GM23248 (cell line): ENCODE measurements at regions not wholly inside any gene's neighbourhood (a gene's known extent, or its start where the extent isn't known, plus 50 kb on each side); places are given as distances from the start of the nearest gene placed in this dataset.

Source experiments
- DNase-seq: peaks from one replicate; pipeline ENCODE4 v3.0.0-alpha.2; 2015
- H2AFZ ChIP-seq: fragments of 200-600 bp; sonication (generic); 2 replicates; pipeline ENCODE4 v1.6.1; 2016; ENCODE audit warnings: antibody characterized with exemption
- H3F3A ChIP-seq: fragments of 200-600 bp; sonication (generic); 2 replicates; pipeline ENCODE4 v1.6.1; 2016; ENCODE audit warnings: mild to moderate bottlenecking, antibody characterized with exemption, mixed run types; ENCODE audit not compliant: insufficient read depth
- H3K27ac ChIP-seq: fragments of 200-600 bp; sonication (generic); 2 replicates; pipeline ENCODE4 v1.5.1; 2016; ENCODE audit warnings: mild to moderate bottlenecking
- H3K27me3 ChIP-seq: fragments of 200-600 bp; sonication (generic); replicated peaks from 2 replicates; pipeline ENCODE4 v1.6.1; 2016; ENCODE audit warnings: mild to moderate bottlenecking; ENCODE audit not compliant: insufficient read depth
- H3K36me3 ChIP-seq: fragments of 200-600 bp; sonication (generic); 2 replicates; pipeline ENCODE4 v1.6.1; 2016; ENCODE audit warnings: low read depth, mild to moderate bottlenecking
- H3K4me1 ChIP-seq: fragments of 200-600 bp; sonication (generic); 2 replicates; pipeline ENCODE4 v1.6.1; 2016; ENCODE audit warnings: mild to moderate bottlenecking; ENCODE audit not compliant: insufficient read depth
- H3K4me2 ChIP-seq: fragments of 200-600 bp; sonication (generic); one replicate; pipeline ENCODE4 v1.6.1; 2016; ENCODE audit warnings: mild to moderate bottlenecking; ENCODE audit not compliant: unreplicated experiment
- H3K4me3 ChIP-seq: fragments of 200-600 bp; sonication (generic); 2 replicates; pipeline ENCODE4 v1.5.1; 2016; ENCODE audit warnings: mild to moderate bottlenecking
- H3K79me2 ChIP-seq: fragments of 200-600 bp; sonication (generic); 2 replicates; pipeline ENCODE4 v1.6.1; 2016; ENCODE audit warnings: mild to moderate bottlenecking; ENCODE audit not compliant: insufficient read depth
- H3K9ac ChIP-seq: fragments of 200-600 bp; sonication (generic); 2 replicates; pipeline ENCODE4 v1.6.1; 2016; ENCODE audit warnings: mild to moderate bottlenecking
- H3K9me2 ChIP-seq: fragments of 200-600 bp; sonication (generic); 2 replicates; pipeline ENCODE4 v1.6.1; 2016; ENCODE audit warnings: mixed run types, mild to moderate bottlenecking, moderate library complexity; ENCODE audit not compliant: insufficient read depth
- H3K9me3 ChIP-seq: fragments of 200-600 bp; sonication (generic); one replicate; pipeline ENCODE4 v1.6.1; 2017; ENCODE audit warnings: low read depth
- H4K20me1 ChIP-seq: fragments of 200-600 bp; sonication (generic); 2 replicates; pipeline ENCODE4 v1.6.0; 2016; ENCODE audit not compliant: insufficient read depth
- EZH2 ChIP-seq: fragments of 200-600 bp; sonication (generic); IDR thresholded peaks from 2 replicates; pipeline ENCODE4 v1.6.1; 2018; ENCODE audit warnings: antibody characterized with exemption, mild to moderate bottlenecking; ENCODE audit not compliant: insufficient read depth, poor library complexity, severe bottlenecking
- EZH2phosphoT487 ChIP-seq: fragments of 200-600 bp; sonication (generic); IDR thresholded peaks from 2 replicates; pipeline ENCODE4 v1.6.1; 2018; ENCODE audit warnings: antibody characterized with exemption, moderate library complexity, mild to moderate bottlenecking, low read depth; ENCODE audit not compliant: insufficient read depth
- WGBS, 2 experiments: methylation state at CpG; one replicate each; pipeline ENCODE4 v1.1.6; 2015 to 2017; ENCODE audit warnings: low lambda C conversion rate in 2 of 2, low coverage in 1 of 2; ENCODE audit errors: missing lambda C conversion rate in 2 of 2; 5-methylcytosine and 5-hydroxymethylcytosine counted together
- in situ Hi-C: fragments of 300-500 bp; cut with MboI; formaldehyde crosslinking; loops from 2 replicates; pipeline ENCODE4 v1.15.0; 2020

DNA sequence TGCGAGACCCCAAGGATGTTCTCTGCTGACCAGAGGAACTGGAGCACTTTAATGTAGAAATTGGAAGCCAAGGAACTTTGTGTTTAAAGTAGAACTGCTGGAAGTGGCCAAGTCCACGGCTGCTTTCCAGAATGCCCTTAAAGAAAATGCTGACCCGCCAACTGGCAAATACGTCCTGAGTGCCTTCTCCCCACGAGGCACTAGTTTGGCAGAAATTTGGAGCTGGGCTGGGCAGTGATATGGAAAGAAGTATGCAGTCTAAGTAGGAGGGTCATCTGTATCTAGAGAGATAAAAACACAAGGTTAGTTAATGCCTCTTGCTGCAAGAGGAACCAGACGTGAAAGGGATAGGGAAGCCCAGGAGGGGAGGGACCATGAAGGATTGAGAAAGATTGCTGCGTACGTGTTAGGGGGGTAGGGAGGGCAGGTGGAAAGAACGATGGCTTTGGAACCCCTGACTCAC lies 59.3 kb upstream of the RFX8 start:
- H3K79me2 ChIP-seq: no peaks in the 10 kb centered on the region
- H3F3A ChIP-seq: no peaks in the 10 kb centered on the region
- WGBS, 2 experiments: 76 to 83% methylated on average over 9 of the region's 9 CpGs
- H3K9me3 ChIP-seq: no peaks in the 10 kb centered on the region
- no peaks in the 10 kb centered on the region for H4K20me1 ChIP-seq
- no peak for TF ChIP-seq EZH2phosphoT487
- TF ChIP-seq EZH2: no peak
- in situ Hi-C loops: no loop called here
- no peak overlapping the region for H3K4me2 ChIP-seq
- H3K4me1 ChIP-seq: no peaks in the 10 kb centered on the region
- no peaks in the 10 kb centered on the region for H3K36me3 ChIP-seq
- H3K27ac ChIP-seq: no peak overlapping the region
- DNase-seq: no peak
- H2AFZ ChIP-seq: no peak overlapping the region
- no peak overlapping the region for H3K9ac ChIP-seq
- no peaks in the 10 kb centered on the region for H3K9me2 ChIP-seq
- no peaks in the 10 kb centered on the region for H3K27me3 ChIP-seq
- no peak overlapping the region for H3K4me3 ChIP-seq

DNA sequence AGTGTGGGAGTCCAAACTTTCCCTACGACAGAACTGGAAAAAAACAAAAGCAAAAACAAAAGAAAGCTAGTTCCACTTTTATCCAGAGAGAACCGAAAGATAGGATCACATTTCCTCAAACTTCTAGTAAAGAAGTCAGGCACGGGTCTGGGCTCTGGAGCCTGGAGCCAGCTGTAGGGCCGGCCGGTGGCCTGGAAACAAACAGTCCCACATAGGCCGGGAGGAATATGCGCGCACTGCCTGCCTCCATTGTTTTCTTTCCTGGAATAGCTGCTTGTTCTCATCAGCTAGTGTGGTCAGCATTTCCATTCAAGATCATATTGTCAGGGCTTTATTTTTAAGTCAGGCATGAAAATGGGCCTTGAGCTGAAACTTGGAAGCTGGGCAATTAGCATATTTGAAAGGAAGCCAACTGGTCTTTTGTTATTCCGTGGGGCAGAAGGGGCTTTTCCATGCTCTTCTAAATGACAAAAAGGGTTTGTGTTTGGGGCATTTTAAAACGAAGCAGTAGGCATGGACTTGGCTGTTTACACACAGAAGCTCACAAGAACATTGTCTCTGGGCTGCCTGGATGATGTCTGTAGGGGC lies 58.7 kb upstream of the RFX8 start:
- Histone ChIP-seq H3K27ac (no peak overlapping the region), H3K36me3 (no peaks in the 10 kb centered on the region), H3K27me3 (no peaks in the 10 kb centered on the region), H3K9me3 (no peaks in the 10 kb centered on the region), H3K9me2 (no peaks in the 10 kb centered on the region), H3F3A (no peaks in the 10 kb centered on the region), H3K4me2 (no peak overlapping the region), H4K20me1 (no peaks in the 10 kb centered on the region), H3K79me2 (no peaks in the 10 kb centered on the region), H3K4me3 (no peak overlapping the region), H2AFZ (no peak overlapping the region), H3K4me1 (no peaks in the 10 kb centered on the region), H3K9ac (no peak overlapping the region)
- TF ChIP-seq EZH2phosphoT487 (no peak), EZH2 (no peak)
- DNase-seq: no peak
- in situ Hi-C loops: no loop called here
- 83% methylated on average over 10 of the region's 10 CpGs for WGBS, 2 experiments

DNA sequence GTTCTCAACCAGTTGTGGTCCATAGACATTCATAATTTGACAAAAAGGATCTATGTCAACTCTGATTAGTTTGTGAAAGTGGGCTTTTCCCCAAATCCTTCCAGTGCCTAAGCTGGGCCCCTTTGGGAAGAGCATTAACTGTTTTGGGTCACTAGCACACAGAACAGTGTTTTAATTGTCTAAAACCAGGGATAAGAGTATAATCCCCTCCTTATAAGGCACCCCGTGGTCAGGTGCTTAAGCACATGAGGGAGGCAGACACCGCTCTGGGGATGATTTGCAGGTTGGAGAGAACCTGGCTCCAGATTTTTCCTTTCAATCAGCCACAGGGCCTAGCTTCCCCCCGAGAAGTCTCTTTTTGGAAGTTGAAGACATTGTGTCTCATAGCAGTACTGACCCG lies 53.6 kb upstream of the RFX8 start:
- Histone ChIP-seq H2AFZ (no peak overlapping the region), H3K36me3 (no peaks in the 10 kb centered on the region), H3K4me3 (no peak overlapping the region), H4K20me1 (no peaks in the 10 kb centered on the region), H3K9ac (no peak overlapping the region), H3K9me2 (no peaks in the 10 kb centered on the region), H3K79me2 (no peaks in the 10 kb centered on the region), H3F3A (no peaks in the 10 kb centered on the region), H3K4me2 (no peak overlapping the region), H3K4me1 (no peaks in the 10 kb centered on the region), H3K9me3 (no peaks in the 10 kb centered on the region), H3K27me3 (no peaks in the 10 kb centered on the region), H3K27ac (no peak overlapping the region)
- DNase-seq: no peak
- 91 to 97% methylated on average over 4 of the region's 4 CpGs for WGBS, 2 experiments
- no peak for TF ChIP-seq EZH2
- no peak for TF ChIP-seq EZH2phosphoT487
- in situ Hi-C loops: no loop called here

DNA sequence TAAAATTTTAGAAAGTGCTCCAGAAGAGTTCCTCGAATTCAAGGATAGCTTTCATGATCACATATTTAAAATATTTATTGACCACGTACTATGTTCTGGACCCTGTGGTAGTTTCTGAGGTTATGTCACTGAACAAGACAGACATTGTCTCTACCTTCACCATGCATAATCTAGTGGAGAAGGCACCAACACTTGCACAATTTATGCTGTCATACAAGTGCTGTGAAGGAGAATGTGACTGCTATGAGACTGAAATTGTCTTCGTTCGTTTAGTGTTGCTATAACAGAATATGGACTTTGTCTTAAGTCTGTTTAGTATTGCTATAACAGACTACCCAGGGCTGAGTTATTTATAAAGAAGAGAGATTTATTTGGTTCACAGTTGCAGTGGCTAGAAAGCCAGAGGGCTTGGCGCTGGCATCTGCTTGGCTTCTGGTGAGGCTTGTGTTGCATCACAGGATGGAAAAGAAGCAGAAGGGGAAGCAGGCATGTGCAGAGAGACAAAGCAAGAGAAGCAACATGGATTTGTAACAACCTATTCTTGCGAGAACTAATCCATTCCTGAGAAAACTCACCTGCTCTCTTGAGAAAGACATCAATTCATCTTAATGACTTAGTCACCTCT lies 50.0 kb upstream of the RFX8 start:
- Histone ChIP-seq H3K4me3 (no peak overlapping the region), H3K27me3 (no peaks in the 10 kb centered on the region), H4K20me1 (no peaks in the 10 kb centered on the region), H2AFZ (no peak overlapping the region), H3K36me3 (no peaks in the 10 kb centered on the region), H3F3A (peaks cover 2% of the 10 kb centered on the region; the same call in 1 of the 2 replicates), H3K4me1 (peaks cover 11% of the 10 kb centered on the region), H3K9me2 (no peaks in the 10 kb centered on the region), H3K27ac (no peak overlapping the region), H3K9me3 (no peaks in the 10 kb centered on the region), H3K9ac (no peak overlapping the region), H3K79me2 (peaks cover under 1% of the 10 kb centered on the region; the same call in 1 of the 2 replicates), H3K4me2 (no peak overlapping the region)
- 53 to 58% methylated on average over 6 of the region's 6 CpGs for WGBS, 2 experiments
- TF ChIP-seq EZH2phosphoT487 (no peak), EZH2 (no peak)
- peak; percentile 41 for DNase-seq
- in situ Hi-C loops: loop anchor here (25.0 kb wide), 1 partner anchor 312 kb away; no protein-coding TSS in a partner anchor
